SK-N-SH (cell line): ENCODE measurements at regions not wholly inside any gene's neighbourhood (a gene's known extent, or its start where the extent isn't known, plus 50 kb on each side); places are given as distances from the start of the nearest gene placed in this dataset.

Experiments
- CTCF ChIA-PET: fragments of 300-600, 350-600 bp; formaldehyde crosslinking; extraction: SDS; loops from one replicate; lab custom pipeline; 2021; lab: Yijun Ruan, JAX
- POLR2A ChIA-PET: fragments of 350-600 bp; sonication (Branson Sonifier 250); formaldehyde crosslinking; extraction: SDS; loops from one replicate; lab custom pipeline; 2020; ENCODE audit warnings: antibody characterized with exemption, inconsistent platforms; lab: Yijun Ruan, JAX
- DNase-seq: peaks from one replicate; pipeline ENCODE4 v3.0.0; 2012
- H2AFZ ChIP-seq: fragments of 200-600 bp; sonication (generic); 2 replicates; pipeline ENCODE4 v1.8.1; 2016; ENCODE audit warnings: antibody characterized with exemption, mild to moderate bottlenecking, low read depth
- H3F3A ChIP-seq: fragments of 200-600 bp; sonication (generic); replicated peaks from 2 replicates; pipeline ENCODE3; 2016; ENCODE audit warnings: antibody characterized with exemption, mild to moderate bottlenecking; ENCODE audit not compliant: insufficient read depth
- H3K27ac ChIP-seq, 2 experiments: fragments of 200-500 bp in 1 of 2; fragments of 200-600 bp in 1 of 2; sonication (Bioruptor generic) in 1 of 2; sonication (generic), shearing (Covaris generic) in 1 of 2; 2 replicates each; pipeline versions ENCODE4 v1.5.1 to v1.6.1; 2014 to 2016; ENCODE audit warnings: low read depth in 2 of 2, inconsistent platforms in 1 of 2, low read length in 1 of 2, mild to moderate bottlenecking in 1 of 2, mixed read lengths in 1 of 2
- H3K27me3 ChIP-seq: fragments of 200-600 bp; sonication (generic), shearing (Covaris generic); 2 replicates; pipeline ENCODE4 v1.6.1; 2016; ENCODE audit warnings: mixed run types; ENCODE audit not compliant: insufficient read depth
- H3K36me3 ChIP-seq, 2 experiments: fragments of 200-500 bp in 1 of 2; fragments of 200-600 bp in 1 of 2; sonication (Bioruptor generic) in 1 of 2; sonication (generic) in 1 of 2; replicated peaks in 1 of 2; 2 replicates each; pipeline versions ENCODE3 to v1.5.1; 2014 to 2016; ENCODE audit warnings: low read length in 1 of 2, mild to moderate bottlenecking in 1 of 2; ENCODE audit not compliant: insufficient read depth in 2 of 2, control insufficient read depth in 1 of 2
- H3K4me1 ChIP-seq, 2 experiments: fragments of 200-500 bp in 1 of 2; fragments of 200-600 bp in 1 of 2; sonication (Bioruptor generic) in 1 of 2; sonication (generic), shearing (Covaris generic) in 1 of 2; 2 replicates each; pipeline versions ENCODE4 v1.5.1 to v1.6.1; 2014 to 2016; ENCODE audit warnings: low read depth in 1 of 2, low read length in 1 of 2, mixed run types in 1 of 2; ENCODE audit not compliant: insufficient read depth in 2 of 2, control insufficient read depth in 1 of 2
- H3K4me2 ChIP-seq: fragments of 200-600 bp; sonication (generic), shearing (Covaris generic); 2 replicates; pipeline ENCODE4 v1.6.1; 2017; ENCODE audit warnings: mixed run types
- H3K4me3 ChIP-seq, 2 experiments: fragments of 200-500 bp in 1 of 2; fragments of 200-600 bp in 1 of 2; sonication (Bioruptor generic) in 1 of 2; sonication (generic), shearing (Covaris generic) in 1 of 2; 2 replicates each; pipeline versions ENCODE4 v1.5.1 to v1.8.1; 2014 to 2016; ENCODE audit warnings: low read depth in 2 of 2, inconsistent platforms in 1 of 2, low read length in 1 of 2, mild to moderate bottlenecking in 1 of 2, mixed read lengths in 1 of 2, moderate library complexity in 1 of 2
- H3K79me2 ChIP-seq: fragments of 200-600 bp; sonication (generic); 2 replicates; pipeline ENCODE4 v1.8.1; 2017; ENCODE audit warnings: mild to moderate bottlenecking; ENCODE audit not compliant: insufficient read depth
- H3K9ac ChIP-seq: fragments of 200-600 bp; sonication (generic); 2 replicates; pipeline ENCODE4 v1.6.1; 2017; ENCODE audit warnings: mixed run types
- H3K9me2 ChIP-seq: fragments of 200-600 bp; sonication (generic); 2 replicates; pipeline ENCODE4 v1.6.1; 2017; ENCODE audit warnings: mixed run types
- H3K9me3 ChIP-seq: fragments of 200-600 bp; sonication (generic); 2 replicates; pipeline ENCODE4 v1.6.1; 2017; ENCODE audit warnings: mixed run types, mild to moderate bottlenecking, moderate library complexity
- H4K20me1 ChIP-seq: fragments of 200-600 bp; sonication (generic); 2 replicates; pipeline ENCODE4 v1.6.1; 2017; ENCODE audit warnings: mild to moderate bottlenecking, mixed run types; ENCODE audit not compliant: insufficient read depth
- CHD2 ChIP-seq: fragments of 150-350 bp; IDR thresholded peaks from 2 replicates; pipeline ENCODE4 v1.6.1; 2018; ENCODE audit warnings: low read length; ENCODE audit not compliant: partially characterized antibody
- ELF1 ChIP-seq: IDR thresholded peaks from 2 replicates; pipeline ENCODE4 v1.4.0; 2012
- EP300 ChIP-seq, 2 experiments: IDR thresholded peaks; 2 replicates each; pipeline versions ENCODE4 v1.4.0 to v1.6.1; 2012; ENCODE audit warnings: borderline replicate concordance in 1 of 2, low read depth in 1 of 2, low read length in 1 of 2
- EZH2phosphoT487 ChIP-seq: fragments of 200-600 bp; sonication (generic); IDR thresholded peaks from 2 replicates; pipeline ENCODE4 v1.6.1; 2017; ENCODE audit warnings: low read depth, mixed run types, mild to moderate bottlenecking, antibody characterized with exemption, moderate library complexity, borderline replicate concordance
- FOSL2 ChIP-seq: IDR thresholded peaks from 2 replicates; pipeline ENCODE4 v1.4.0; 2012; ENCODE audit warnings: low read depth, mild to moderate bottlenecking, moderate library complexity, borderline replicate concordance
- FOXJ3 ChIP-seq: sonication (generic); formaldehyde crosslinking; IDR thresholded peaks from 2 replicates; pipeline ENCODE4 v1.5.1; 2020; ENCODE audit warnings: mild to moderate bottlenecking, missing genetic modification reagents
- FOXM1 ChIP-seq: IDR thresholded peaks from 2 replicates; pipeline ENCODE4 v1.4.0; 2012; ENCODE audit warnings: low read depth, mild to moderate bottlenecking
- GABPA ChIP-seq: IDR thresholded peaks from 2 replicates; pipeline ENCODE4 v1.4.0; 2012; ENCODE audit warnings: low read depth, mild to moderate bottlenecking
- IRF3 ChIP-seq: fragments of 150-350 bp; IDR thresholded peaks from 2 replicates; pipeline ENCODE4 v1.6.1; 2016; ENCODE audit warnings: mild to moderate bottlenecking, low read depth, low read length
- JUND ChIP-seq: IDR thresholded peaks from 2 replicates; pipeline ENCODE4 v1.4.0; 2012
- MEF2A ChIP-seq: IDR thresholded peaks from 2 replicates; pipeline ENCODE4 v1.4.0; 2012; ENCODE audit warnings: low read depth, borderline replicate concordance
- MXI1 ChIP-seq: IDR thresholded peaks from 2 replicates; pipeline ENCODE4 v1.6.1; 2012; ENCODE audit warnings: mild to moderate bottlenecking, low read depth, low read length, improper control_type of control experiment
- NRF1 ChIP-seq: IDR thresholded peaks from 2 replicates; pipeline ENCODE4 v1.6.1; 2012; ENCODE audit warnings: low read depth, mild to moderate bottlenecking, low read length
- POLR2AphosphoS5 ChIP-seq: IDR thresholded peaks from 2 replicates; pipeline ENCODE4 v1.6.1; 2012; ENCODE audit warnings: low read depth, low read length
- RAD21 ChIP-seq: IDR thresholded peaks from 2 replicates; pipeline ENCODE4 v1.6.1; 2012; ENCODE audit warnings: mild to moderate bottlenecking, low read length
- RCOR1 ChIP-seq: fragments of 150-350 bp; IDR thresholded peaks from 2 replicates; pipeline ENCODE4 v1.6.1; 2017; ENCODE audit warnings: antibody characterized with exemption, low read length
- RXRA ChIP-seq: IDR thresholded peaks from 2 replicates; pipeline ENCODE4 v1.4.0; 2012; ENCODE audit warnings: low read depth, mild to moderate bottlenecking, borderline replicate concordance
- SIN3A ChIP-seq: IDR thresholded peaks from 2 replicates; pipeline ENCODE4 v1.6.1; 2012; ENCODE audit warnings: low read depth, mild to moderate bottlenecking, low read length, moderate library complexity, borderline replicate concordance
- SMC3 ChIP-seq: IDR thresholded peaks from 2 replicates; pipeline ENCODE4 v1.6.1; 2012; ENCODE audit warnings: low read depth, low read length, improper control_type of control experiment
- TCF12 ChIP-seq: IDR thresholded peaks from 2 replicates; pipeline ENCODE4 v1.4.0; 2012
- TEAD4 ChIP-seq: IDR thresholded peaks from 2 replicates; pipeline ENCODE4 v1.4.0; 2012; ENCODE audit warnings: mild to moderate bottlenecking, borderline replicate concordance; ENCODE audit not compliant: insufficient read depth
- YY1 ChIP-seq: IDR thresholded peaks from 2 replicates; pipeline ENCODE4 v1.4.0; 2012; ENCODE audit warnings: low read depth, mild to moderate bottlenecking
- WGBS: methylation state at CpG from one replicate; pipeline ENCODE4 v1.1.6; 2017; ENCODE audit warnings: low lambda C conversion rate; 5-methylcytosine and 5-hydroxymethylcytosine counted together
- TF ChIP-seq, protein P1 (sequence below): fragments of 200-600 bp; sonication (generic); IDR thresholded peaks from 2 replicates; pipeline ENCODE4 v1.6.1; 2017; ENCODE audit warnings: antibody characterized with exemption, mild to moderate bottlenecking, moderate library complexity
- TF ChIP-seq, protein P2 (sequence below): IDR thresholded peaks from 2 replicates; pipeline ENCODE4 v1.4.0; 2012; ENCODE audit warnings: low read depth, borderline replicate concordance
- TF ChIP-seq, protein P3 (sequence below): fragments of 150-350 bp; IDR thresholded peaks from 2 replicates; pipeline ENCODE4 v1.6.1; 2017; ENCODE audit warnings: antibody characterized with exemption, low read length, low read depth, borderline replicate concordance
- TF ChIP-seq, protein P4 (sequence below): IDR thresholded peaks from 2 replicates; pipeline ENCODE4 v1.4.0; 2012; ENCODE audit warnings: low read depth

GRCh38 chr3:125646581-125646980 is 51.3 kb upstream of the OSBPL11 start:
- H3K4me2 ChIP-seq: no peak overlapping the region
- POLR2A ChIA-PET: no interaction called here
- 35% methylated on average over 1 of the region's 1 CpG for WGBS

GRCh38 chr3:125647318-125648014 is 52.2 kb upstream of the OSBPL11 start:
- no peaks in the 10 kb centered on the region for H3K79me2 ChIP-seq
- ChIA-PET POLR2A (no interaction called here), CTCF (interaction anchor here (1.0 kb wide), 1 partner anchor 12 kb away, joined by 4 read pairs; no protein-coding TSS in a partner anchor)
- no peaks in the 10 kb centered on the region for H3K27me3 ChIP-seq
- DNase-seq: no peak
- H3K9me3 ChIP-seq: no peaks in the 10 kb centered on the region
- H3K9me2 ChIP-seq: no peaks in the 10 kb centered on the region
- no peaks in the 10 kb centered on the region for H3K36me3 ChIP-seq
- 43% methylated on average over 8 of the region's 8 CpGs for WGBS
- no peak overlapping the region for H3K27ac ChIP-seq
- no peak overlapping the region for H2AFZ ChIP-seq
- no peaks in the 10 kb centered on the region for H4K20me1 ChIP-seq
- no peaks in the 10 kb centered on the region for H3F3A ChIP-seq
- no peak overlapping the region for H3K4me2 ChIP-seq
- H3K4me1 ChIP-seq: no peaks in the 10 kb centered on the region; a peak in 1 of 4 replicates
- no peak overlapping the region for H3K9ac ChIP-seq
- no peak overlapping the region for H3K4me3 ChIP-seq
- TF ChIP-seq RAD21 (no peak), TCF12 (no peak), FOSL2 (no peak), IRF3 (no peak), YY1 (no peak), EP300 (IDR thresholded peaks at IDR 0.05; ENCODE audit: borderline replicate concordance in 1 of 2, low read depth in 1 of 2, low read length in 1 of 2) (no peak), CHD2 (no peak), RCOR1 (no peak), EZH2phosphoT487 (no peak), NRF1 (no peak), SMC3 (no peak), GABPA (no peak)
- TF ChIP-seq, protein P1, sequence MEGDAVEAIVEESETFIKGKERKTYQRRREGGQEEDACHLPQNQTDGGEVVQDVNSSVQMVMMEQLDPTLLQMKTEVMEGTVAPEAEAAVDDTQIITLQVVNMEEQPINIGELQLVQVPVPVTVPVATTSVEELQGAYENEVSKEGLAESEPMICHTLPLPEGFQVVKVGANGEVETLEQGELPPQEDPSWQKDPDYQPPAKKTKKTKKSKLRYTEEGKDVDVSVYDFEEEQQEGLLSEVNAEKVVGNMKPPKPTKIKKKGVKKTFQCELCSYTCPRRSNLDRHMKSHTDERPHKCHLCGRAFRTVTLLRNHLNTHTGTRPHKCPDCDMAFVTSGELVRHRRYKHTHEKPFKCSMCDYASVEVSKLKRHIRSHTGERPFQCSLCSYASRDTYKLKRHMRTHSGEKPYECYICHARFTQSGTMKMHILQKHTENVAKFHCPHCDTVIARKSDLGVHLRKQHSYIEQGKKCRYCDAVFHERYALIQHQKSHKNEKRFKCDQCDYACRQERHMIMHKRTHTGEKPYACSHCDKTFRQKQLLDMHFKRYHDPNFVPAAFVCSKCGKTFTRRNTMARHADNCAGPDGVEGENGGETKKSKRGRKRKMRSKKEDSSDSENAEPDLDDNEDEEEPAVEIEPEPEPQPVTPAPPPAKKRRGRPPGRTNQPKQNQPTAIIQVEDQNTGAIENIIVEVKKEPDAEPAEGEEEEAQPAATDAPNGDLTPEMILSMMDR: no peak

More at GRCh38 chr3:125646581-125646980, 51.3 kb upstream of the OSBPL11 start:
- Histone ChIP-seq H3K79me2 (no peaks in the 10 kb centered on the region), H3F3A (no peaks in the 10 kb centered on the region), H4K20me1 (no peaks in the 10 kb centered on the region), H3K27ac (no peak overlapping the region), H3K27me3 (no peaks in the 10 kb centered on the region), H2AFZ (no peak overlapping the region), H3K9ac (no peak overlapping the region), H3K9me3 (no peaks in the 10 kb centered on the region), H3K4me3 (no peak overlapping the region), H3K9me2 (no peaks in the 10 kb centered on the region), H3K4me1 (no peaks in the 10 kb centered on the region; a peak in 1 of 4 replicates), H3K36me3 (no peaks in the 10 kb centered on the region)
- TF ChIP-seq, protein P2, sequence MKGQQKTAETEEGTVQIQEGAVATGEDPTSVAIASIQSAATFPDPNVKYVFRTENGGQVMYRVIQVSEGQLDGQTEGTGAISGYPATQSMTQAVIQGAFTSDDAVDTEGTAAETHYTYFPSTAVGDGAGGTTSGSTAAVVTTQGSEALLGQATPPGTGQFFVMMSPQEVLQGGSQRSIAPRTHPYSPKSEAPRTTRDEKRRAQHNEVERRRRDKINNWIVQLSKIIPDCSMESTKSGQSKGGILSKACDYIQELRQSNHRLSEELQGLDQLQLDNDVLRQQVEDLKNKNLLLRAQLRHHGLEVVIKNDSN: no peak
- TF ChIP-seq GABPA (no peak), MEF2A (no peak), SIN3A (no peak), RCOR1 (no peak), RXRA (no peak), YY1 (no peak), FOXM1 (no peak), FOSL2 (no peak), POLR2AphosphoS5 (no peak), MXI1 (no peak), FOXJ3 (no peak), JUND (no peak), TEAD4 (no peak), ELF1 (no peak), RAD21 (no peak)
- TF ChIP-seq, protein P3, sequence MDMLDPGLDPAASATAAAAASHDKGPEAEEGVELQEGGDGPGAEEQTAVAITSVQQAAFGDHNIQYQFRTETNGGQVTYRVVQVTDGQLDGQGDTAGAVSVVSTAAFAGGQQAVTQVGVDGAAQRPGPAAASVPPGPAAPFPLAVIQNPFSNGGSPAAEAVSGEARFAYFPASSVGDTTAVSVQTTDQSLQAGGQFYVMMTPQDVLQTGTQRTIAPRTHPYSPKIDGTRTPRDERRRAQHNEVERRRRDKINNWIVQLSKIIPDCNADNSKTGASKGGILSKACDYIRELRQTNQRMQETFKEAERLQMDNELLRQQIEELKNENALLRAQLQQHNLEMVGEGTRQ: no peak
- TF ChIP-seq, protein P4, sequence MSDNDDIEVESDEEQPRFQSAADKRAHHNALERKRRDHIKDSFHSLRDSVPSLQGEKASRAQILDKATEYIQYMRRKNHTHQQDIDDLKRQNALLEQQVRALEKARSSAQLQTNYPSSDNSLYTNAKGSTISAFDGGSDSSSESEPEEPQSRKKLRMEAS: no peak
- CTCF ChIA-PET: no interaction called here
- DNase-seq: no peak
